Right atrium auricular region (tissue), 2 donors: ENCODE measurements at regions not wholly inside any gene's neighbourhood (a gene's known extent, or its start where the extent isn't known, plus 50 kb on each side); places are given as distances from the start of the nearest gene placed in this dataset.

Experiments used
- DNase-seq: peaks from one replicate; pipeline ENCODE4 v3.0.0-alpha.2; 2019; ENCODE audit warnings: low spot score
- H3K27ac ChIP-seq, 2 donors: fragments of 200-600 bp; sonication (generic); 1 replicate in 1 of 2; 2 replicates in 1 of 2; pipeline ENCODE4 v1.5.1; 2016 to 2019
- H3K27me3 ChIP-seq, 2 donors: fragments of 200-600 bp; sonication (generic); one replicate each; pipeline versions ENCODE4 v1.5.1 to v1.6.0; 2017 to 2019
- H3K36me3 ChIP-seq: fragments of 200-600 bp; sonication (generic); one replicate; pipeline ENCODE4 v1.5.1; 2016
- H3K4me1 ChIP-seq, 2 donors: fragments of 200-600 bp; sonication (generic); one replicate each; pipeline versions ENCODE4 v1.5.1 to v1.6.0; 2017 to 2019
- H3K4me3 ChIP-seq, 2 donors: fragments of 200-600 bp; sonication (generic); 1 replicate in 1 of 2; 2 replicates in 1 of 2; pipeline ENCODE4 v1.5.1; 2017 to 2019; ENCODE audit warnings: mild to moderate bottlenecking in 1 of 2, moderate library complexity in 1 of 2
- H3K9me3 ChIP-seq, 2 donors: fragments of 200-600 bp; sonication (generic); one replicate each; pipeline ENCODE4 v1.5.1; 2019
- CTCF ChIP-seq, 2 donors: fragments of 200-600 bp; sonication (generic); IDR thresholded peaks; one replicate each; pipeline ENCODE4 v1.5.1; 2019; ENCODE audit warnings: antibody characterized with exemption in 2 of 2

- no peak for DNase-seq
- Histone ChIP-seq H3K27me3 (no peaks in the 10 kb centered on the region), H3K9me3 (peaks cover 4 to 8% of the 10 kb centered on the region in 2 donors), H3K4me1 (no peaks in the 10 kb centered on the region), H3K36me3 (no peaks in the 10 kb centered on the region), H3K27ac (no peak overlapping the region), H3K4me3 (no peak overlapping the region)
- TF ChIP-seq CTCF (IDR thresholded peaks at IDR 0.05) = no peak
Measured at GRCh38 chrX:26590849-26591248, 374.9 kb downstream of the MAGEB5 start.

- Histone ChIP-seq H3K36me3 (no peaks in the 10 kb centered on the region), H3K9me3 (no peaks in the 10 kb centered on the region), H3K4me3 (no peak overlapping the region), H3K27ac (no peak overlapping the region), H3K4me1 (no peaks in the 10 kb centered on the region), H3K27me3 (no peaks in the 10 kb centered on the region)
- no peak for DNase-seq
- TF ChIP-seq CTCF (IDR thresholded peaks at IDR 0.05) = no peak
Measured at GRCh38 chrX:26586570-26586969, 370.6 kb downstream of the MAGEB5 start.

GRCh38 chrX:26581091-26581490 is 365.1 kb downstream of the MAGEB5 start:
- DNase-seq = no peak
- H3K36me3 ChIP-seq = no peaks in the 10 kb centered on the region
- no peaks in the 10 kb centered on the region for H3K4me1 ChIP-seq
- H3K27ac ChIP-seq = no peak overlapping the region
- H3K27me3 ChIP-seq = no peaks in the 10 kb centered on the region
- H3K9me3 ChIP-seq = no peaks in the 10 kb centered on the region
- no peak overlapping the region for H3K4me3 ChIP-seq
- TF ChIP-seq CTCF (IDR thresholded peaks at IDR 0.05) = no peak

- TF ChIP-seq CTCF (IDR thresholded peaks at IDR 0.05) = no peak
- H3K4me3 ChIP-seq = no peak overlapping the region
- no peaks in the 10 kb centered on the region for H3K4me1 ChIP-seq
- no peaks in the 10 kb centered on the region for H3K36me3 ChIP-seq
- H3K9me3 ChIP-seq = no peaks in the 10 kb centered on the region
- DNase-seq = no peak
- H3K27me3 ChIP-seq = no peaks in the 10 kb centered on the region
- no peak overlapping the region for H3K27ac ChIP-seq
Measured at GRCh38 chrX:26580021-26580420, 364.1 kb downstream of the MAGEB5 start.

- H3K27ac ChIP-seq = no peak overlapping the region
- no peak for DNase-seq
- no peaks in the 10 kb centered on the region for H3K27me3 ChIP-seq
- no peaks in the 10 kb centered on the region for H3K9me3 ChIP-seq
- no peaks in the 10 kb centered on the region for H3K36me3 ChIP-seq
- TF ChIP-seq CTCF (IDR thresholded peaks at IDR 0.05) = no peak
- no peak overlapping the region for H3K4me3 ChIP-seq
- no peaks in the 10 kb centered on the region for H3K4me1 ChIP-seq
Measured at GRCh38 chrX:26574234-26574633, 358.3 kb downstream of the MAGEB5 start.

- no peak for TF ChIP-seq CTCF (IDR thresholded peaks at IDR 0.05)
- Histone ChIP-seq H3K27me3 (no peaks in the 10 kb centered on the region), H3K4me3 (no peak overlapping the region), H3K36me3 (no peaks in the 10 kb centered on the region), H3K27ac (no peak overlapping the region), H3K4me1 (no peaks in the 10 kb centered on the region), H3K9me3 (no peaks in the 10 kb centered on the region)
- DNase-seq = no peak
Measured at GRCh38 chrX:26562156-26562555, 346.2 kb downstream of the MAGEB5 start.
